ENCODE measurements at regions not wholly inside any gene's neighbourhood (a gene's known extent, or its start where the extent isn't known, plus 50 kb on each side); places are given as distances from the start of the nearest gene placed in this dataset.

GRCh38 chr2:240340361-240340761, 95.1 kb upstream of the GPC1 start:
- no peak for TF ChIP-seq CTCF (IDR thresholded peaks at IDR 0.05; ENCODE audit: low read depth, low read length, missing control alignments)
- no peak for DNase-seq (ENCODE audit: extremely low read depth, low read depth)
- H3K4me3 ChIP-seq (replicated peaks; ENCODE audit: low read depth, low read length) = no peak overlapping the region

GRCh38 chr2:240341064-240341463, 94.4 kb upstream of the GPC1 start:
- no peak for TF ChIP-seq CTCF (IDR thresholded peaks at IDR 0.05; ENCODE audit: low read depth, low read length, missing control alignments)
- no peak for DNase-seq (ENCODE audit: extremely low read depth, low read depth)

GRCh38 chr2:240343548-240343947, 91.9 kb upstream of the GPC1 start:
- H3K4me3 ChIP-seq (replicated peaks; ENCODE audit: low read depth, low read length) = no peak overlapping the region

More at GRCh38 chr2:240341064-240341463, 94.4 kb upstream of the GPC1 start:
- H3K4me3 ChIP-seq (replicated peaks; ENCODE audit: low read depth, low read length) = no peak overlapping the region

GRCh38 chr2:240344904-240345303, 90.6 kb upstream of the GPC1 start:
- no peak for DNase-seq (ENCODE audit: extremely low read depth, low read depth)
- no peak for TF ChIP-seq CTCF (IDR thresholded peaks at IDR 0.05; ENCODE audit: low read depth, low read length, missing control alignments)
- H3K4me3 ChIP-seq (replicated peaks; ENCODE audit: low read depth, low read length) = no peak overlapping the region

More at GRCh38 chr2:240343548-240343947, 91.9 kb upstream of the GPC1 start:
- no peak for DNase-seq (ENCODE audit: extremely low read depth, low read depth)
- no peak for TF ChIP-seq CTCF (IDR thresholded peaks at IDR 0.05; ENCODE audit: low read depth, low read length, missing control alignments)

GRCh38 chr2:240346015-240346752, 89.3 kb upstream of the GPC1 start:
- no peak for TF ChIP-seq CTCF (IDR thresholded peaks at IDR 0.05; ENCODE audit: low read depth, low read length, missing control alignments)
- H3K4me3 ChIP-seq (replicated peaks; ENCODE audit: low read depth, low read length) = no peak overlapping the region
- no peak for DNase-seq (ENCODE audit: extremely low read depth, low read depth)

- TF ChIP-seq CTCF (IDR thresholded peaks at IDR 0.05; ENCODE audit: low read depth, low read length, missing control alignments) = no peak
- H3K4me3 ChIP-seq (replicated peaks; ENCODE audit: low read depth, low read length) = no peak overlapping the region
- DNase-seq (ENCODE audit: extremely low read depth, low read depth) = no peak
These were observed 88.6 kb upstream of the GPC1 start for GRCh38 chr2:240346753-240347372.
